GM12873 (cell line): ENCODE measurements at regions not wholly inside any gene's neighbourhood (a gene's known extent, or its start where the extent isn't known, plus 50 kb on each side); places are given as distances from the start of the nearest gene placed in this dataset.
A peak's percentile ranks its signal among the peaks of the same experiment; 100 is the strongest.

Experiments used
- CTCF ChIP-seq: IDR thresholded peaks from 2 replicates; pipeline ENCODE4 v1.5.1; 2012; ENCODE audit warnings: low read depth, mild to moderate bottlenecking, moderate library complexity, low read length, control low read depth; ENCODE audit not compliant: insufficient read depth; ENCODE audit errors: missing control alignments

- TF ChIP-seq CTCF = peak; percentile 74
Measured at GRCh38 chr22:22357024-22357883, 112.7 kb downstream of the VPREB1 start.

- no peak for TF ChIP-seq CTCF
Measured at GRCh38 chr22:22358152-22358551, 113.6 kb downstream of the VPREB1 start.

GRCh38 chr22:22358686-22359085 is 114.1 kb downstream of the VPREB1 start:
- TF ChIP-seq CTCF = no peak

- TF ChIP-seq CTCF = no peak
Measured at GRCh38 chr22:22359465-22359864, 114.9 kb downstream of the VPREB1 start.

- no peak for TF ChIP-seq CTCF
Measured at GRCh38 chr22:22360014-22360413, 115.4 kb downstream of the VPREB1 start.

GRCh38 chr22:22362311-22362710 is 117.7 kb downstream of the VPREB1 start:
- TF ChIP-seq CTCF = no peak

GRCh38 chr22:22362936-22363335 is 118.3 kb downstream of the VPREB1 start:
- TF ChIP-seq CTCF = no peak
